ENCODE measurements at regions not wholly inside any gene's neighbourhood (a gene's known extent, or its start where the extent isn't known, plus 50 kb on each side); places are given as distances from the start of the nearest gene placed in this dataset.

DNA sequence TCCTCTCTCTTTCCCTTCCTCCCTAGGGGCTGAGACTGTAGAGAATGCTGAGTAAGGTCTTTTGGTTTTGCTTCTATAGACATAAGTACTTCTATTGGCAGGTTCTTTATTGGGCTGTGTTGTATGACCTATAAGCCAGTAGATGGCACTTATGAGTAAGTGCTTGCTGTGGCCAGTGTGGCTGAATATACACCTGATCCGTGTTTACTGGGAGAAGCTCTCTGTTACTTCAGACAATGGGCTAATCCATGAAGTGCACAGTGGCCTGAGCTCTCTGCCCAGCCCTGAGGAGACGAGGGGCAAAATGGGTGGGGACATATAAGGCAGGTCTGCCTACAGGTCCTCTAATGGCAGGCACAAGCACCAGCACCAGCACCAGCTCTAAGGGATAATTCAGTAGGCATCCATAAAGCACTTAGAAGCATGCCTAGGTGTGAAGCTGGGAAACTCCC, 610.3 kb downstream of the RNF144B start:
- TF ChIP-seq CTCF (IDR thresholded peaks at IDR 0.05) (peak; percentile 66), POLR2AphosphoS5 (IDR thresholded peaks at IDR 0.05; ENCODE audit: low read depth, low read length) (no peak), ZBTB33 (IDR thresholded peaks at IDR 0.05; ENCODE audit: borderline replicate concordance, low read depth) (no peak)
